ENCODE measurements at regions not wholly inside any gene's neighbourhood (a gene's known extent, or its start where the extent isn't known, plus 50 kb on each side); places are given as distances from the start of the nearest gene placed in this dataset.

GRCh38 chr1:232504651-232505050 lies 125.3 kb downstream of the SIPA1L2 start:
- Mint-ChIP-seq H3K4me1 (peaks cover 37 to 43% of the 10 kb centered on the region in 2 experiments), H3K27ac (no peak overlapping the region), H3K36me3 (ENCODE audit: insufficient read depth in 1 of 3, low read depth in 3 of 3) (no peaks in the 10 kb centered on the region), H3K9me3 (no peaks in the 10 kb centered on the region), H3K27me3 (ENCODE audit: low read depth) (no peaks in the 10 kb centered on the region), H3K4me3 (no peak overlapping the region)
- WGBS (ENCODE audit: extremely low coverage, insufficient read length, low lambda C conversion rate), result no CpG with 5 or more reads among the region's 4 CpGs
- DNase-seq, result no peak
- no peak overlapping the region for H3K14ac ChIP-seq (ENCODE audit: insufficient read depth, low read length)
- no peaks in the 10 kb centered on the region for H4K20me1 ChIP-seq (ENCODE audit: control insufficient read depth, insufficient read depth, insufficient read length)
- no peak overlapping the region for H2BK15ac ChIP-seq (ENCODE audit: low read depth, low read length)
- H3K27ac ChIP-seq (ENCODE audit: insufficient read length, low read depth, low read length), result no peak overlapping the region
- no peak overlapping the region for H3K9ac ChIP-seq (ENCODE audit: extremely low read depth, insufficient read length, low read length)
- no peaks in the 10 kb centered on the region for H3K79me2 ChIP-seq (ENCODE audit: insufficient read depth, low read length)
- no peak overlapping the region for H2AFZ ChIP-seq (ENCODE audit: low read length)
- no peak overlapping the region for H2AK5ac ChIP-seq (ENCODE audit: insufficient read length, low read length)
- no peak overlapping the region for H2BK20ac ChIP-seq (ENCODE audit: low read depth, low read length, poor library complexity, severe bottlenecking)
- no peaks in the 10 kb centered on the region for H3K27me3 ChIP-seq (ENCODE audit: insufficient read depth, low read length)
- no peak overlapping the region for H3K56ac ChIP-seq (ENCODE audit: insufficient read length, low read depth, low read length)
- no peak for TF ChIP-seq CTCF (conservative IDR thresholded peaks at IDR 0.05)
- H2BK12ac ChIP-seq (ENCODE audit: insufficient read length, low read depth, low read length), result no peak overlapping the region
- peaks cover 5% of the 10 kb centered on the region for H3K4me1 ChIP-seq (ENCODE audit: insufficient read depth, low read length)
- H3K23ac ChIP-seq (ENCODE audit: insufficient read length, low read depth, low read length), result no peak overlapping the region
- no peak overlapping the region for H2BK120ac ChIP-seq (ENCODE audit: low read depth, low read length, poor library complexity, severe bottlenecking)
- H4K8ac ChIP-seq (replicated peaks; ENCODE audit: insufficient read length, low read depth, low read length), result no peak overlapping the region
- H2BK5ac ChIP-seq (ENCODE audit: insufficient read length, low read length), result no peak overlapping the region
- H3T11ph ChIP-seq (ENCODE audit: low read length), result no peak overlapping the region
- no peaks in the 10 kb centered on the region for H3K9me3 ChIP-seq (ENCODE audit: control insufficient read depth, low read depth, low read length)
- H4K91ac ChIP-seq (ENCODE audit: insufficient read length, low read depth, low read length), result no peak overlapping the region
- no peak overlapping the region for H4K5ac ChIP-seq (ENCODE audit: insufficient read length, low read depth, low read length)
- no peaks in the 10 kb centered on the region for H3K79me1 ChIP-seq (ENCODE audit: insufficient read depth, low read depth, low read length, poor library complexity, severe bottlenecking)
- no peak overlapping the region for H3K4ac ChIP-seq (ENCODE audit: low read depth, low read length)
- no peaks in the 10 kb centered on the region for H3K23me2 ChIP-seq (ENCODE audit: insufficient read length, low read depth, low read length, poor library complexity, severe bottlenecking)
- H3K18ac ChIP-seq (ENCODE audit: insufficient read length, low read depth, low read length), result no peak overlapping the region
- H3K4me2 ChIP-seq (ENCODE audit: insufficient read depth, insufficient read length, low read length), result no peak overlapping the region
